CD4-positive, alpha-beta memory T cell (primary cell): ENCODE measurements at regions not wholly inside any gene's neighbourhood (a gene's known extent, or its start where the extent isn't known, plus 50 kb on each side); places are given as distances from the start of the nearest gene placed in this dataset.
"Not testable (repeated sequence)": the region's sequence is repeated elsewhere in the genome, so short reads cannot be mapped to it uniquely, and the experiment has no call there.

Experiments used
- CTCF ChIA-PET: fragments of 350-600 bp; sonication (Branson Sonifier 250); formaldehyde crosslinking; loops from one replicate; lab custom pipeline; 2021; ENCODE audit warnings: inconsistent platforms; ENCODE audit not compliant: partially characterized antibody; lab: Charles Lee
- POLR2A ChIA-PET: fragments of 350-600 bp; sonication (Branson Sonifier 250); formaldehyde crosslinking; loops from one replicate; lab custom pipeline; 2021; ENCODE audit not compliant: partially characterized antibody; lab: Charles Lee
- DNase-seq, 5 donors: peaks; one replicate each; pipeline versions ENCODE4 v3.0.0 to v3.0.0-alpha.2; 2020 to 2022; ENCODE audit warnings: mixed read lengths in 1 of 5
- H3K27ac ChIP-seq: one replicate; pipeline ENCODE4 v1.7.0; 2013; ENCODE audit warnings: low read depth, low read length
- H3K27me3 ChIP-seq: 2 replicates; pipeline ENCODE4 v1.7.0; 2013; ENCODE audit warnings: mild to moderate bottlenecking, low read length, moderate library complexity; ENCODE audit not compliant: insufficient read depth
- H3K36me3 ChIP-seq: 2 replicates; pipeline ENCODE4 v1.7.0; 2013; ENCODE audit warnings: mild to moderate bottlenecking, low read length, moderate library complexity; ENCODE audit not compliant: insufficient read depth
- H3K4me1 ChIP-seq: 2 replicates; pipeline ENCODE4 v1.7.0; 2013; ENCODE audit warnings: mild to moderate bottlenecking, low read length, moderate library complexity; ENCODE audit not compliant: insufficient read depth
- H3K4me3 ChIP-seq, 2 donors: one replicate each; pipeline ENCODE4 v1.7.0; 2013; ENCODE audit warnings: low read length in 2 of 2, mild to moderate bottlenecking in 1 of 2
- H3K9me3 ChIP-seq, 2 donors: one replicate each; pipeline ENCODE4 v1.7.0; 2013; ENCODE audit warnings: low read length in 2 of 2, control low read depth in 1 of 2; ENCODE audit not compliant: control insufficient read depth in 1 of 2
- H3K27ac Mint-ChIP-seq, 7 donors: one replicate each; pipeline ENCODE4 v1.8.0; 2020 to 2021; ENCODE audit warnings: mixed read lengths in 7 of 7, mild to moderate bottlenecking in 6 of 7, inconsistent platforms in 3 of 7, moderate library complexity in 3 of 7
- H3K27me3 Mint-ChIP-seq, 2 donors: one replicate each; pipeline ENCODE4 v1.8.0; 2020 to 2021; ENCODE audit warnings: mixed read lengths in 2 of 2
- H3K36me3 Mint-ChIP-seq, 2 donors: one replicate each; pipeline ENCODE4 v1.8.0; 2020 to 2021; ENCODE audit warnings: mixed read lengths in 2 of 2, inconsistent platforms in 1 of 2, mild to moderate bottlenecking in 1 of 2
- H3K4me1 Mint-ChIP-seq, 4 donors: one replicate each; pipeline ENCODE4 v1.8.0; 2020 to 2021; ENCODE audit warnings: mixed read lengths in 4 of 4, mild to moderate bottlenecking in 1 of 4
- H3K4me3 Mint-ChIP-seq, 8 donors: one replicate each; pipeline ENCODE4 v1.8.0; 2020 to 2021; ENCODE audit warnings: mixed read lengths in 8 of 8, mild to moderate bottlenecking in 7 of 8, moderate library complexity in 6 of 8, inconsistent platforms in 3 of 8
- H3K9me3 Mint-ChIP-seq, 8 donors: one replicate each; pipeline ENCODE4 v1.8.0; 2020 to 2021; ENCODE audit warnings: mixed read lengths in 8 of 8, mild to moderate bottlenecking in 5 of 8, inconsistent platforms in 3 of 8, moderate library complexity in 1 of 8
- intact Hi-C: fragments of 100-400 bp; cut with micrococcal nuclease; formaldehyde crosslinking; loops from one replicate; pipeline ENCODE4 v1.15.1; 2023

DNA sequence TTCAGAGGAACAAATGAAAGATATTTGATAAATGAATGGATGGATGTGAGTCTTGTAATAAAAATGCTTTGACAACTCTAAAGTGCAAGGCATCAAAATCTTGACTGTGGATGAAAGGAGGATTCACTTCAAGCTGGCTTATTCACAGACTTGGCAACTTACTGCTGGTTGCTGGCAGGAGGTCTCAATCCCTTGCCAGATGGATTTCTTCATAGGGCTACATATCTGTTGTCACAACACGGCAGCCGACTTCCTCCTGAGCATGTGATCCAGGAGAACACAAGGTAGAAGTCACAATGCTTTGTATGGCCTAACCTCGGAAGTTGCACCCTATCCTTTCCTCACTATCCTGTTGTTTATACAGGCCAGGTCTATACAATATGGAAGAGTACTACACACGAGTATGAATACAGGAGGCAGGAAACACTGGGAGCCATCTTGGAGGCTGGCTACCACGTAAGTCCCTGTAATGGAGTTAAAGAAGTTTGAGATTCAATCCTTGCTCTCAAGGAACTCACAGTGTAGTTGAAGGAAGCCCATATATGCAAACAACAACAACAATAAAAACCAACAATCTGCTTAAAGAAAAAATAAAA is 97.9 kb downstream of the ID4 start:
- Mint-ChIP-seq H3K36me3 (no peaks in the 10 kb centered on the region), H3K27me3 (peaks cover 0 to 2% of the 10 kb centered on the region in 2 donors), H3K9me3 (peaks cover 0 to 7% (median under 1%) of the 10 kb centered on the region in 8 donors), H3K4me1 (no peaks in the 10 kb centered on the region), H3K27ac (no peak overlapping the region), H3K4me3 (peak overlapping the region in 1 of 8 donors; percentile 37)
- Histone ChIP-seq H3K4me3 (no peak overlapping the region), H3K4me1 (no peaks in the 10 kb centered on the region), H3K27me3 (no peaks in the 10 kb centered on the region), H3K9me3 (no peaks in the 10 kb centered on the region), H3K36me3 (no peaks in the 10 kb centered on the region), H3K27ac (no peak overlapping the region)
- ChIA-PET POLR2A (no interaction called here), CTCF (interaction anchor here (0.8 kb wide), 1 partner anchor 8 kb away, joined by 5 read pairs; no protein-coding TSS in a partner anchor)
- DNase-seq = no peak
- intact Hi-C loops = no loop called here

- not testable (repeated sequence) for H3K4me1 ChIP-seq
These were observed 102.2 kb downstream of the ID4 start for GRCh38 chr6:19939321-19939720.

DNA sequence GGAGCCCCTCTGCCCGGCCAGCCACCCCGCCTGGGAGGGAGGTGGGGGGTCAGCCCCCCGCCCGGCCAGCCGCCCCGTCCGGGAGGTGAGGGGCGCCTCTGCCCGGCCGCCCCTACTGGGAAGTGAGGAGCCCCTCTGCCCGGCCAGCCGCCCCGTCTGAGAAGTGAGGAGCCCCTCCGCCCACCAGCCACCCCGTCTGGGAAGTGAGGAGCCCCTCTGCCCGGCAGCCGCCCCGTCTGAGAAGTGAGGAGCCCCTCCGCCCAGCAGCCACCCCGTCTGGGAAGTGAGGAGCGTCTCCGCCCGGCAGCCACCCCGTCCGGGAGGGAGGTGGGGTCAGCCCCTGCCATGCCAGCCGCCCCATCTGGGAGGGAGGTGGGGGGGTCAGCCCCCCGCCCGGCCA is 102.8 kb downstream of the ID4 start:
- H3K4me1 Mint-ChIP-seq, H3K27me3 ChIP-seq, H3K36me3 Mint-ChIP-seq, H3K27ac ChIP-seq, H3K4me3 ChIP-seq, CTCF ChIA-PET, H3K4me1 ChIP-seq, H3K9me3 Mint-ChIP-seq, H3K4me3 Mint-ChIP-seq, H3K27me3 Mint-ChIP-seq, DNase-seq, H3K36me3 ChIP-seq, H3K27ac Mint-ChIP-seq, POLR2A ChIA-PET, intact Hi-C loops, H3K9me3 ChIP-seq: not testable (repeated sequence)

More at GRCh38 chr6:19939321-19939720, 102.2 kb downstream of the ID4 start:
- intact Hi-C loops, H3K9me3 Mint-ChIP-seq, H3K27ac Mint-ChIP-seq, CTCF ChIA-PET, H3K27me3 ChIP-seq, H3K36me3 Mint-ChIP-seq, POLR2A ChIA-PET, H3K9me3 ChIP-seq, H3K27ac ChIP-seq, DNase-seq, H3K4me3 ChIP-seq, H3K36me3 ChIP-seq, H3K27me3 Mint-ChIP-seq, H3K4me1 Mint-ChIP-seq, H3K4me3 Mint-ChIP-seq: not testable (repeated sequence)

DNA sequence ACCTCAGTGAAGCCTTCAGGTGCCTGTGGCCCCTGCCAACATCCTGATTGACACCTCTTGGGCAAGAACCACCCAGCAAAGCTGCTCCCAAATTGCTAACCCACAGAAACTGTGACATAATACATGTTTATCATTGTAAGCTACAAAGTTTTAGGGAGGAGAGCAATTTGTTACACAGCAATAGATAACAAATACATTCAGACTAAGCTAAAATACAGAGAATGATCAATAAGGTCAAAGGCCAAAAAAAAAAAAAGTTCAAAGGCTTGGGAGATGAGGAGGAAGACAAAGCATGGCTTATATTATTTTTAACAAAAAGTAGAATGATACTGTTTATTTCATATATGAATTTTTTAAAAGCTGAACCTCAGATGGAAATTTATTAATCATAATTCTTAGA is 105.9 kb downstream of the ID4 start:
- ChIA-PET CTCF (interaction anchor here (1.2 kb wide), 1 partner anchor 8 kb away, joined by 5 read pairs; no protein-coding TSS in a partner anchor), POLR2A (no interaction called here)
- H3K27ac ChIP-seq = no peak overlapping the region
- no peaks in the 10 kb centered on the region for H3K27me3 ChIP-seq
- Mint-ChIP-seq H3K36me3 (no peaks in the 10 kb centered on the region), H3K4me1 (no peaks in the 10 kb centered on the region), H3K27ac (no peak overlapping the region), H3K9me3 (peaks cover 0 to 15% (median 1%) of the 10 kb centered on the region in 8 donors), H3K4me3 (no peak overlapping the region), H3K27me3 (no peaks in the 10 kb centered on the region)
- H3K36me3 ChIP-seq = no peaks in the 10 kb centered on the region
- no peaks in the 10 kb centered on the region for H3K9me3 ChIP-seq
- intact Hi-C loops = no loop called here
- no peak overlapping the region for H3K4me3 ChIP-seq
- no peak for DNase-seq
- H3K4me1 ChIP-seq = no peaks in the 10 kb centered on the region

DNA sequence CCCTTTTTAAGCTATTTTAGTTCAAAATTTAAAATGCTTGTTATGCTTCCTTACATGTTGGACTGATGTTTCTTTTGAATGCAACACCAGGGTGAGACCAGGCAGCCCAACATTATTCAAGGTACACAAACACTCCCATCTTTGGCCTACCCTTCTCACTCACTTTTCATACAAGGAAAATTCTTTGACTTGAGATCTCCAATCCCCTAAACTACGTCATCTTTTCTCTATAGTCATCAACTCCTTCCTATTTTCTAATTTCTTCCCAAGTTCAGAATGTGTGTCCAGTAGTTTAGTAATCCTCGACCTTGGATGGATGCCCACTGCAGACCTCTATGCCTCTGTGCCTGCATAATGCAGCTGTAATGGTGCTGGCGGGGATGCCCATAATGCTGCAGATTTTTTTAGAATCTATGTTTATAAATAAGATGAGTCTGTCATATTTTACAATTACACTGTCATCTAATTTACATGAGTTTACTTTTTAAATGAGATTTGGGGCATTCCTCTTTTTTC is 108.7 kb downstream of the ID4 start:
- Histone ChIP-seq H3K27ac (no peak overlapping the region), H3K4me1 (no peaks in the 10 kb centered on the region), H3K27me3 (no peaks in the 10 kb centered on the region), H3K36me3 (no peaks in the 10 kb centered on the region), H3K4me3 (no peak overlapping the region), H3K9me3 (no peaks in the 10 kb centered on the region)
- intact Hi-C loops = no loop called here
- POLR2A ChIA-PET = no interaction called here
- DNase-seq = no peak
- Mint-ChIP-seq H3K9me3 (peaks cover 0 to 25% (median 5%) of the 10 kb centered on the region in 8 donors), H3K4me1 (no peaks in the 10 kb centered on the region), H3K27ac (no peak overlapping the region), H3K36me3 (no peaks in the 10 kb centered on the region), H3K27me3 (no peaks in the 10 kb centered on the region), H3K4me3 (no peak overlapping the region)
- CTCF ChIA-PET = no interaction called here

DNA sequence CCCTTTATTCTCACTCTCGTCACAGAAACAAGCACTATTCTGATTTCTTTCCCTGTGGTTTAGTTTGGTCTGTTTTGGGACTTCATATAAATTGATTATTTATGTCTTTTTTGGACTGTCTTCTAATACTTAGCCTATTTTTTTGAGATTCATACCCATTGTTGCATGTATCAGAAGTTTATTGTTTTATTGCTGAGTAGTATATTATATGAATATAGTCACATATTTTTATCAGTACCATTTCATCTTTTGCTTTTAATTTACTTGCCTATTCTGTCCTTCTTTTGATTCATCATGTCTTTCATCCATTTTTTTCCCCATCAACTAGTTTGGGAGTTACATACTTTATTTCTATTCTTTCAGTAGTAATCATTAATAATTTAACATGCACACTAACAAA is 112.0 kb downstream of the ID4 start:
- Mint-ChIP-seq H3K9me3 (peaks cover 4 to 30% (median 6%) of the 10 kb centered on the region in 8 donors), H3K27ac (no peak overlapping the region), H3K4me3 (no peak overlapping the region), H3K36me3 (no peaks in the 10 kb centered on the region), H3K27me3 (no peaks in the 10 kb centered on the region), H3K4me1 (no peaks in the 10 kb centered on the region)
- Histone ChIP-seq H3K4me1 (no peaks in the 10 kb centered on the region), H3K27ac (no peak overlapping the region), H3K9me3 (no peaks in the 10 kb centered on the region), H3K27me3 (no peaks in the 10 kb centered on the region), H3K4me3 (no peak overlapping the region), H3K36me3 (no peaks in the 10 kb centered on the region)
- CTCF ChIA-PET = no interaction called here
- no peak for DNase-seq
- POLR2A ChIA-PET = no interaction called here
- intact Hi-C loops = no loop called here

- Mint-ChIP-seq H3K9me3 (peaks cover 0 to 13% (median 4%) of the 10 kb centered on the region in 8 donors), H3K4me3 (no peak overlapping the region), H3K27ac (no peak overlapping the region), H3K4me1 (no peaks in the 10 kb centered on the region), H3K27me3 (peaks cover 3 to 4% of the 10 kb centered on the region in 2 donors), H3K36me3 (no peaks in the 10 kb centered on the region)
- H3K27ac ChIP-seq = no peak overlapping the region
- no peaks in the 10 kb centered on the region for H3K9me3 ChIP-seq
- intact Hi-C loops = no loop called here
- no peaks in the 10 kb centered on the region for H3K36me3 ChIP-seq
- DNase-seq = no peak
- no peak overlapping the region for H3K4me3 ChIP-seq
- ChIA-PET POLR2A (no interaction called here), CTCF (no interaction called here)
- no peaks in the 10 kb centered on the region for H3K4me1 ChIP-seq
- H3K27me3 ChIP-seq = no peaks in the 10 kb centered on the region
These were observed 126.9 kb downstream of the ID4 start for GRCh38 chr6:19964115-19964514.
